Activated CD4-positive, alpha-beta T cell treated with anti-CD3 and anti-CD28 coated beads for 48 hours (primary cell): ENCODE measurements at regions not wholly inside any gene's neighbourhood (a gene's known extent, or its start where the extent isn't known, plus 50 kb on each side); places are given as distances from the start of the nearest gene placed in this dataset.
A peak's percentile ranks its signal among the peaks of the same experiment; 100 is the strongest.
"Not testable (repeated sequence)": the region's sequence is repeated elsewhere in the genome, so short reads cannot be mapped to it uniquely, and the experiment has no call there.

ENCODE experiments used
- DNase-seq: peaks from one replicate; pipeline ENCODE4 v3.0.0-alpha.2; 2020

- no peak for DNase-seq
Measured at GRCh38 chr6:149246691-149247384, 70.7 kb upstream of the TAB2 start.

GRCh38 chr6:149247385-149247763 is 70.1 kb upstream of the TAB2 start:
- no peak for DNase-seq

GRCh38 chr6:149248263-149248662 is 69.2 kb upstream of the TAB2 start:
- DNase-seq: not testable (repeated sequence)

GRCh38 chr6:149248693-149249369 is 68.7 kb upstream of the TAB2 start:
- peak; percentile 30 for DNase-seq

GRCh38 chr6:149249370-149250357 is 67.8 kb upstream of the TAB2 start:
- DNase-seq: no peak

- no peak for DNase-seq
Measured at GRCh38 chr6:149250951-149251350, 66.6 kb upstream of the TAB2 start.

DNA sequence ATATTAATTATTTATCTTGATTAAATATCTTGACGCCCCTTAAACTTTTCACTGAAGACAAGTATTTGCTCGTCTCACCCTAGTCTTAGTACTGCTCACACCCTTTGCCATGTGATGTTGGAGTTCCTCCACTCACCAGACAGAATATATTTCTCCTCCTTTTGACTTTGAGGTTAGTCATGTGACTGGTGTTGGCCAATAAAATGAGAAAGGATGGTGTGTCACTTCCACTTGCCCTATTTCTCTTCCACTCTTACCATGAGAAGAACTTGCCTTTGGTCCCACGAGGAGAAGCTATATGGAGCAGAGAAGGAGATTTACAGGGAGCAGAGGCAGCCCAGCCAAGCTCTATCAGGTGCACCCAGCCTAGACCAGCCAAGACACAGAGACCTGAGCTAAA is 64.9 kb upstream of the TAB2 start:
- DNase-seq: no peak

DNA sequence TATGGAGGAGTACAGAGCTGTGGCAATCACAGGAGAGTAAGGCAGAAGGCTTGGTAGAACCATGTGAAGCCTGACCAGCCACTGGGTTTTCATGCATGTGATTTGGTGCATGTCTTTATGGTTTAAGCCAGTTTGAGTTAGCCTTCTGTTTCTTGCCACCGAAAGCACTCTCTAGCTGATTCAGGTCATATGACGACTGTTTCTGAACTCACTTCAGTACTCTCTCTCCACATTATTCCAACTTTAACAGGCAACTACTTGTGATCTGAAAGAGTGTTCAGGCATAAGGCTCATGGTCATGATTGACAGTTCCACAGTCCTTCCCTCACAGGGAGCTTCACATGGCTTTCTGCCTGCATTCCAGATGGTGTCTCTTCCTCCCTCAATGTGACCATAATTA is 63.3 kb upstream of the TAB2 start:
- no peak for DNase-seq

DNA sequence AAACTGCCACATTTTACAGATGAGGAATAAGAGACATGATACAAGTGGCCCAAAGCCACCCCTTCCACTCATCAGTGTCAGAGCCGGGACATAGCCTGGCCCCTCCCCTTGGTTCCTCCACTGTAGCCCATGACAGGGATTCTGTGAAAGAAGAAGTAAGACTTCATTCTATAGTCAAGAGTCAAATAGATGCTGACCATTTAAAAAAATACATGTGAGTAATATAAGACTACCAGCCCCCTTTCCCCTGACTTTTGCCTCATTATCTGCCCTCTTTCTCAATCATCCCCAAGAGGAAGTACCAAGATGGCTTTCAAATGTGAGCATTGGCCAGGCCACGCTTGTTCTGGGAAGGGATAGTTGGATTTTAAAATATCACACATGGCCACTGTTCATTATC is 57.8 kb upstream of the TAB2 start:
- no peak for DNase-seq

- DNase-seq: no peak
Measured at GRCh38 chr6:149260214-149260874, 57.2 kb upstream of the TAB2 start.

GRCh38 chr6:149261364-149262040 is 56.0 kb upstream of the TAB2 start:
- no peak for DNase-seq

- DNase-seq: no peak
Measured at GRCh38 chr6:149263321-149263720, 54.2 kb upstream of the TAB2 start.

DNA sequence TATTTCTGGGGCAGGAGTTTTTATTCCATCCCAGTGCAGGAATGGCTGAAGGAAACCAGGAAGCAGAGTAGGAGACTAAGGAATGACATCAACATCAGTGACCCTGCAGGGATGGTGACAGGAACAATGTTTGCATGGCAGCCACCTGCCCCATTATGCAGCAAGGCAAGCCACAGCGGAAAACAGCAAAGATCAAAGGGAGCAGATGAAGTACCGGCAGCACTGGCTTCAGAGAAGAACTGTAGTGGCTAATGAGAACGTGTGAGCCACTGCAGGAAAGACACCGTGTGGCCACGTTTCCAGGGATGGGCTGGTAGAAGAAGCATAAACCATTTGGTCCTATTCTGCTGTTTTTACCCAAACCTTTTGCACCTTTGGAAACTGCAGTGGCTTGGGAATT is 52.9 kb upstream of the TAB2 start:
- DNase-seq: peak; percentile 39

- no peak for DNase-seq
Measured at GRCh38 chr6:149265945-149266344, 51.6 kb upstream of the TAB2 start.

DNA sequence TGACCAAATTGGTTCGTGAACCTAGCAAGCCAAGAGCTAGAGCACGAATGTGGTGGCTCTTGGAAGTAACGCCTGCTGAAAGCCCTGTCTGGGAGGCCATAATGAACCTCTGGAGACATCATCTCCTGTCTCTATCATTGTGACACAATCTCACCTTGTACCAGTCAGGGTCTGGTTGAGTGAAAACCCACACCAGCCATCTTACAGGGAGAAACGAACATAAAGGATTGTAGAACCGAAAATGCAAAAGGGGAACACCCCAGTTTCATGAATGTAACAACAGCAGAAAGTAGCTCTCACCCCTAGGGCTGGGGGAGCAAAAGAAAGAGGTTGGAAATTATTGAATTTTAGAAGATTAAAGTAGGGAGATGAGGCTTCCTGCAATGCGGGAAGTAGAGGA is 50.9 kb upstream of the TAB2 start:
- DNase-seq: no peak

DNA sequence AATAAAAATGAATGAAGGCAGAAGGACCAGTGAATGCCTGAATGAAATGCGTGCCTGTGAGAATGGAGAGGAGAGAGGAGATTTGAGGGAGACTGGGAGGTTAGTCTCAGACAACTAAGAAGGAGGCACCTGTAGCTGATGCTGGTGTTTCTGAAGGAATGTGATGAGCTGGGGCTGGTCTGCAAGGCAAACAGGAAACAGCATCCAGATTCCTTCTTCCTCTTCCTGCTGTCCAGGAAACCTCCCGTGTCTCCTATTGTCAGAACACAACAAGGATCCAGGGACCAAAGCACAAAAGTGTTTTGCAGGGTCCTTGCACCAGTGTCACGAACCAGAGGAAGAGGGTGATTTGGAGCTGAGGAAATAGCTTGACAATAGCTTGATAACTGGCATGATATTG is 50.4 kb upstream of the TAB2 start:
- DNase-seq: no peak

DNA sequence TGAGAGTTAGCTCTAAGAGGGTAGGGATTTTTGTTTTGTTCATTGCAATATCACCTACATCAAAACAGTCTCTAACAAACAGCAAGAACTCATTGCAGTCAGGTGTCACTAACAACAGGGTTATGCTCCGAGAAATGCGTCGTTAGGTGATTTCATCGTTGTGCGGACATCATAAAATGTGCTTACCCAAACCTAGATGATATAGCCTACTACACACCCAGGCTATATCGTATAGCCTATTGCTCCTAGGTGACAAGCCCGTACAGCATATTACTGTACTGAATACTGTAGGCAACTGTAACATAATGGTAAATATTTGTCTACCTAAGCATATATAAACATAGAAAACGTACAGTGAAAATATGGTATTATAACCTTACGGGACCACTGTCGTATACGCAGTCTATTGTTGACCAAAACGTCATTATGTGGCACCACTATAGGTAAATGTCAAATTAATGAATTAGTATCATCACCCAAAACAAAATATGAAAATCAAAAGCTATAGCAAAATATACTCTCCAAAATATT is 49.9 kb upstream of the TAB2 start:
- DNase-seq: no peak
